Testis (tissue), 2 donors: ENCODE measurements at regions not wholly inside any gene's neighbourhood (a gene's known extent, or its start where the extent isn't known, plus 50 kb on each side); places are given as distances from the start of the nearest gene placed in this dataset.

Experiments used
- DNase-seq: peaks from one replicate; pipeline ENCODE4 v3.0.0-alpha.2; 2019
- H3K27ac ChIP-seq, 2 donors: fragments of 200-600 bp; sonication (generic); one replicate each; pipeline ENCODE4 v1.5.1; 2019
- H3K27me3 ChIP-seq: fragments of 200-600 bp; sonication (generic); one replicate; pipeline ENCODE4 v1.5.1; 2019
- H3K36me3 ChIP-seq: fragments of 200-600 bp; sonication (generic); one replicate; pipeline ENCODE4 v1.5.1; 2017; ENCODE audit warnings: low read depth; ENCODE audit errors: missing control alignments
- H3K4me1 ChIP-seq: fragments of 200-600 bp; sonication (generic); one replicate; pipeline ENCODE4 v1.5.1; 2019
- H3K4me3 ChIP-seq, 2 donors: fragments of 200-600 bp; sonication (generic); one replicate each; pipeline ENCODE4 v1.5.1; 2017 to 2019
- H3K9me3 ChIP-seq: fragments of 200-600 bp; sonication (generic); one replicate; pipeline ENCODE4 v1.5.1; 2017
- POLR2A ChIP-seq: fragments of 450-650 bp; IDR thresholded peaks from one replicate; pipeline ENCODE4 v1.6.1; 2017; ENCODE audit warnings: antibody characterized with exemption, mild to moderate bottlenecking, moderate library complexity
- WGBS, 2 donors: methylation state at CpG; one replicate each; pipeline ENCODE4 v1.1.5; 2018; 5-methylcytosine and 5-hydroxymethylcytosine counted together
- intact Hi-C: fragments of 100-400 bp; cut with DNase I; formaldehyde crosslinking; loops from one replicate; pipeline ENCODE4 v1.15.1; 2023; ENCODE audit warnings: low total_unique reads
- TF ChIP-seq, protein P1 (sequence below), 3 experiments: fragments of 450-650 bp in 2 of 3; fragments of 200-600 bp in 1 of 3; sonication (generic) in 1 of 3; IDR thresholded peaks; one replicate each; pipeline ENCODE4 v1.5.1; 2016 to 2019; ENCODE audit warnings: antibody characterized with exemption in 3 of 3, mild to moderate bottlenecking in 2 of 3, moderate library complexity in 1 of 3

DNA sequence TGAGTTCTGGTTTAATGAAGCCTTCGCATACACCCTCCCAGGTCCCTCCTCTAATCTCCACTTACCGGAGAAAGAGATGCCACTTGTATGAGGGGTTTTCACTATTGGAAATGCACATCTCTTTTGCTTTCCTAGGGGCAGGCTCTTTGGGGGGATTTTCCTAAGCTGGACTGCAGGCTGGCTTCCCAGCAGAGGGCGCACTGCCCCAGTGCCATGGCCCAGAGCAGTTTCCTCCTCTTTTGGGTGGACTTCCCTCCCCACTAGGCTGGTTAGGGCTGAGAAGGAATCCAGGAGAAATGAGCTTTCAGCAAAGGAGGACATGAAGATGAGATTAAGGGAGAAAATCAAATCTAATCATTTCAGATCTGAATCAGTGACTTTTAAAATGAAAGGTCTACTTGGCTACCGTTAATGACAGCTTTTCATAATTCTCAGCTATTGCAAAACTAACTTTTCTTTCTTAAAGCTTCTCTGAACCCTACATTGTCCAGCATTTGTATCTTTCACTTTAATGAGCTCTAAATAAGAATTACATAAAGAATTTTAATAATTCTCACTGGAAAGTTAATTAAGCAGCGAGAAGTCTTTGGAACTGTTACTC is 784.1 kb upstream of the FANCL start:
- Histone ChIP-seq H3K9me3 (no peaks in the 10 kb centered on the region), H3K36me3 (no peaks in the 10 kb centered on the region), H3K27me3 (no peaks in the 10 kb centered on the region), H3K4me3 (no peak overlapping the region), H3K4me1 (no peaks in the 10 kb centered on the region), H3K27ac (no peak overlapping the region)
- DNase-seq, result peak; percentile 51
- intact Hi-C loops, result no loop called here
- no peak for TF ChIP-seq POLR2A
- TF ChIP-seq, protein P1, sequence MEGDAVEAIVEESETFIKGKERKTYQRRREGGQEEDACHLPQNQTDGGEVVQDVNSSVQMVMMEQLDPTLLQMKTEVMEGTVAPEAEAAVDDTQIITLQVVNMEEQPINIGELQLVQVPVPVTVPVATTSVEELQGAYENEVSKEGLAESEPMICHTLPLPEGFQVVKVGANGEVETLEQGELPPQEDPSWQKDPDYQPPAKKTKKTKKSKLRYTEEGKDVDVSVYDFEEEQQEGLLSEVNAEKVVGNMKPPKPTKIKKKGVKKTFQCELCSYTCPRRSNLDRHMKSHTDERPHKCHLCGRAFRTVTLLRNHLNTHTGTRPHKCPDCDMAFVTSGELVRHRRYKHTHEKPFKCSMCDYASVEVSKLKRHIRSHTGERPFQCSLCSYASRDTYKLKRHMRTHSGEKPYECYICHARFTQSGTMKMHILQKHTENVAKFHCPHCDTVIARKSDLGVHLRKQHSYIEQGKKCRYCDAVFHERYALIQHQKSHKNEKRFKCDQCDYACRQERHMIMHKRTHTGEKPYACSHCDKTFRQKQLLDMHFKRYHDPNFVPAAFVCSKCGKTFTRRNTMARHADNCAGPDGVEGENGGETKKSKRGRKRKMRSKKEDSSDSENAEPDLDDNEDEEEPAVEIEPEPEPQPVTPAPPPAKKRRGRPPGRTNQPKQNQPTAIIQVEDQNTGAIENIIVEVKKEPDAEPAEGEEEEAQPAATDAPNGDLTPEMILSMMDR (IDR thresholded peaks at IDR 0.05), result peak in 2 of 3 experiments; percentile 39 to 63
- 72 to 77% methylated on average over 5 of the region's 5 CpGs for WGBS, 2 donors

- intact Hi-C loops, result no loop called here
- Histone ChIP-seq H3K4me1 (no peaks in the 10 kb centered on the region), H3K36me3 (no peaks in the 10 kb centered on the region), H3K27ac (no peak overlapping the region), H3K9me3 (no peaks in the 10 kb centered on the region), H3K4me3 (no peak overlapping the region), H3K27me3 (no peaks in the 10 kb centered on the region)
- no peak for DNase-seq
- no peak for TF ChIP-seq POLR2A
- TF ChIP-seq, protein P1 (IDR thresholded peaks at IDR 0.05), result no peak
- 83 to 89% methylated on average over 1 of the region's 1 CpG for WGBS, 2 donors
These were observed 780.7 kb upstream of the FANCL start for GRCh38 chr2:59021786-59022185.

- TF ChIP-seq, protein P1 (IDR thresholded peaks at IDR 0.05), result no peak
- no peak for TF ChIP-seq POLR2A
- 47 to 54% methylated on average over 7 of the region's 7 CpGs for WGBS, 2 donors
- DNase-seq, result no peak
These were observed 778.5 kb upstream of the FANCL start for GRCh38 chr2:59019566-59020159.

DNA sequence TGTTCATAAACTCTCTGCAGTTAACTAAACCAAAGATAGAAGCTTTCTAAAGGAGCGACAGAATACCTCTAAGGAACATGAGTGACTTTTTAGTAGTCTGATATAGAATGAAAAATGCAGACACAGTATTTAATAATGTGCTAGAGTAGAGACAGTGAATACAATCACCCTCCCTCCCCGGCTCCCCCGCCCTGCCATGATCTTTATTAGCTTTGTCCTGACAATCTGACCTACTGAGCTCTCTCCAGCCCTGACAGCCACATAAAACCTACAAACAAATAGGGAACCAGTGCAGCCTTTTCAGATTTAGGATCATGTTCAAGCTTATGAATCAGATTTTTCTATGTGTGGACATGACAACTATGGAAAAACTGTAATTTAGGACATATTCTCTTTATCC is 777.6 kb upstream of the FANCL start:
- Histone ChIP-seq H3K27me3 (no peaks in the 10 kb centered on the region), H3K4me1 (no peaks in the 10 kb centered on the region), H3K9me3 (no peaks in the 10 kb centered on the region), H3K4me3 (no peak overlapping the region), H3K27ac (no peak overlapping the region), H3K36me3 (no peaks in the 10 kb centered on the region)
- no peak for DNase-seq
- intact Hi-C loops, result no loop called here
- TF ChIP-seq, protein P1 (IDR thresholded peaks at IDR 0.05), result no peak
- TF ChIP-seq POLR2A, result no peak
- 82 to 91% methylated on average over 3 of the region's 3 CpGs for WGBS, 2 donors

More at GRCh38 chr2:59019566-59020159, 778.5 kb upstream of the FANCL start:
- no peak overlapping the region for H3K27ac ChIP-seq
- H3K4me1 ChIP-seq, result no peaks in the 10 kb centered on the region
- no peaks in the 10 kb centered on the region for H3K36me3 ChIP-seq
- no peaks in the 10 kb centered on the region for H3K9me3 ChIP-seq
- intact Hi-C loops, result no loop called here
- no peak overlapping the region for H3K4me3 ChIP-seq
- H3K27me3 ChIP-seq, result no peaks in the 10 kb centered on the region

- no peaks in the 10 kb centered on the region for H3K4me1 ChIP-seq
- TF ChIP-seq, protein P1 (IDR thresholded peaks at IDR 0.05), result no peak
- no peak for TF ChIP-seq POLR2A
- no peak overlapping the region for H3K27ac ChIP-seq
- no peaks in the 10 kb centered on the region for H3K27me3 ChIP-seq
- no peaks in the 10 kb centered on the region for H3K9me3 ChIP-seq
- no peak overlapping the region for H3K4me3 ChIP-seq
- intact Hi-C loops, result no loop called here
- H3K36me3 ChIP-seq, result no peaks in the 10 kb centered on the region
- no peak for DNase-seq
- WGBS, 2 donors, result 91 to 97% methylated on average over 6 of the region's 6 CpGs
These were observed 773.9 kb upstream of the FANCL start for GRCh38 chr2:59015027-59015426.
